SK-N-DZ (cell line): ENCODE measurements at regions not wholly inside any gene's neighbourhood (a gene's known extent, or its start where the extent isn't known, plus 50 kb on each side); places are given as distances from the start of the nearest gene placed in this dataset.
"Not testable (repeated sequence)": the region's sequence is repeated elsewhere in the genome, so short reads cannot be mapped to it uniquely, and the experiment has no call there.

Source experiments
- DNase-seq: peaks from one replicate; pipeline ENCODE4 v3.0.0-alpha.2; 2015; ENCODE audit warnings: low spot score

- peak; percentile 70 for DNase-seq
Observed at GRCh38 chr3:110314512-110315114, 757.0 kb upstream of the NECTIN3 start.

DNA sequence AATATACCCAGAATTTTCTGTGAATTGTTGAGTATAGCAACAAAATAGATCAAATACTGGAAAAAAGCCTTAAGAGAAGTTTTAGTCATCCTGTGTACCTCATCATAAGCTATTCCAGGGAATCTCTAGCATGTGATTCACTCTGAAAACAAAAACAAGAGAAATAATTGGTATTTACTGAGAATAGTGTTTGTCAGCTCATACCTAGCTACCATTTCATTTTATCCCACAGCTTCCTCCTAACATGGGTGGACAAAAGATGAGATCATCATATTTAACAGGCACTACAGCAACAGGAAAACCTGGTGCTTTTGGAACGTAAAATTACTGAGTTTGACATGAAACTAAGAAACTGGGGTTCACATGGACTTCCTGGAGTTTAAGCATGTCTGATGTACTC is 753.5 kb upstream of the NECTIN3 start:
- DNase-seq, result no peak

- no peak for DNase-seq
Observed at GRCh38 chr3:110323349-110323748, 748.3 kb upstream of the NECTIN3 start.

DNA sequence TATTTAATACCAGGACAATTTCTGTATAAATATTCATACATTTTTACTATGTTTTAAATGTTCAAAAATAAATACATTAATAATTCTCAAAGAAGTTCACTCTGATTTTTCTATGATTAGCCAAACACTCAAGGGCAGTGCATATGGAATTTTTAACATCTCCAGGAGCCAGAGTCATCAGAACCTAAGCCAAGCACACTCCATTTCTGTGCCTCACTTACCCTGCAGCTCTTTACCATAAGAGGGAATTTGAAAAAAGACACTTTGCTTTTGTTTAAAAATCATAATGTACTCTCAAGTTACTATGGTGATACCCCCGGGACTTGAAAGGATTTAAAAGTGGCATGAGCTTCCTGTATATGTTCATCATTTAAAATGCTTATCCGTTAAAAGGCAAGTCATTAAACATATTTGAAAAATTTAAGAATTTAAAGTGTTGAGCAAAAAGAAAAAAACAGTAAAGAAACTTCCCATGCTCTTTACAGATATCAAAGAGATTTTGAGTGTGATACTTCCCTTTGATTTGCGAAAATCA is 747.4 kb upstream of the NECTIN3 start:
- DNase-seq, result no peak

GRCh38 chr3:110327870-110328269 is 743.7 kb upstream of the NECTIN3 start:
- no peak for DNase-seq

GRCh38 chr3:110331562-110331961 is 740.1 kb upstream of the NECTIN3 start:
- not testable (repeated sequence) for DNase-seq

- DNase-seq, result no peak
Observed at GRCh38 chr3:110332629-110333028, 739.0 kb upstream of the NECTIN3 start.

DNA sequence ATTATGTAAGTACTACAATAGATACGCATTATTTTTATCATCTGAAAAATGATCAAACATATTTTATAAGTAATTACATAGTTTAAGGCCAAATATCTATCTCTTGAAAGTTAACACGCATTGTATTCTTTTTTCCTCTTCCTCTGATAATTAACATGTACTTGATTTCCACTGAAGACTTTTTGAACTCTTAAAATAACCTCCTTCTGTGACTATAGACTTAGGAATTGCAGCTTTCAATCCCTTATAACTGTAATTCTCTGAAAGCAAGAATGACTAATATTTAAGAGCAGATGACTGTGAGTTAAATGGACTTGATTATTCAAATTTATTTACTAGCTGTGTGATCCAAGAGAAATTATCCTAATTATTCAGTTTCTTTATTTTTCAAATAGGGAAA is 730.6 kb upstream of the NECTIN3 start:
- no peak for DNase-seq

- DNase-seq, result peak; percentile 2
Observed at GRCh38 chr3:110343376-110343775, 728.2 kb upstream of the NECTIN3 start.

DNA sequence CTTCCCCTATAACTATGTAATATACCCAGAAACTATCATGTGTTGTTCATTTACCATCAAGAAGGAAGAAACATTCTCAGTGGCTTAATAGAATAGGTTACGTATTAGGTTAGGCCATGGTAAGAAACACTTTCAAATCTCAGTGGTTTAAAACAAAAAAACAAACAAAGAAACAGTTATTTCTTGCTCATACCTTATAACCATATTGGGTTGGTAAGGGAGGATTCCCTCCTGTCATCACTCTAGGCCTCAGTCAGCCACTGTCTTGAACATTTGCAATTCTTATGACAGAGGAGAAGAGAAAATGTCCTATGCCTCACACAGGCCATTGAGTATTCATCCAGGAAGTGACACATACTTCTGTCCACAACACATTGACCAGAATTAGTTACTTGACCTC is 727.7 kb upstream of the NECTIN3 start:
- no peak for DNase-seq

DNA sequence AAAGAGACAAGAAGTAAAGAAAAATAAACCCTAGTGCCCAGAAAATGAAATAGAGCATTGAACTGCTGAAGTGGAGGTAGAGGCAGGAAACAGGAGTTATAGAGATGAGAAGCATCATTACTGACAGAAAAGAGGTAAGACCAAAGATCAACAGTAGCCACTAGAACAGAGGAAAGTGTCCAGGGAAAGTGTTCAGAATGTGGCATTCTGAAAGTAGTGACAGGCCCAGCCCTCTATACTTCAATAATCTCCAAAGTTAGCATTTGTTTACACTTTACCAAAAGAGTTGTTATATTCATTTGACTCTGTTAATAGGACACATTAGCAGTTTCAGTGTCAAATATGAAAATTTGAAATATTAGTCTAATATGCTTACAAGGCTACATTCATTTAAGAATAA is 727.1 kb upstream of the NECTIN3 start:
- DNase-seq, result no peak

- no peak for DNase-seq
Observed at GRCh38 chr3:110344897-110345767, 726.5 kb upstream of the NECTIN3 start.

DNA sequence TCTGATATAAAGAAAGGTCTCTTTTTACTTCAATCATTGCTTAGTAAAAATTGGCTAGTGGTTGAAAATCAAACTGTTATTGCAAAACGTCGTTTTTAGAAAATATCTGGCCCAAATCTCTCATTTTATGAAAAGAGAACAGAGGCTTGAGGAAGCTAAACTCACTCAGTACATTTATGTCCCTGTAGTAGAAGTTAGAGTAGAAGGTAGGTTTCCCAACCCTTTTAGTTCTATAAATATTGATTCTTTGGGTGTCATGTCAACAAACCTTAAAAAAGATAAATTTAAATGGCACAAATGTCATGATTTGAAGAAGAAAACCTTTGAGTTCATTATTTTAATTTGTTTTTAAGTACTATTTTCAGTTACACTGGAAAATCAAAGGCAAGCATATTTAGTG is 722.3 kb upstream of the NECTIN3 start:
- DNase-seq, result no peak

DNA sequence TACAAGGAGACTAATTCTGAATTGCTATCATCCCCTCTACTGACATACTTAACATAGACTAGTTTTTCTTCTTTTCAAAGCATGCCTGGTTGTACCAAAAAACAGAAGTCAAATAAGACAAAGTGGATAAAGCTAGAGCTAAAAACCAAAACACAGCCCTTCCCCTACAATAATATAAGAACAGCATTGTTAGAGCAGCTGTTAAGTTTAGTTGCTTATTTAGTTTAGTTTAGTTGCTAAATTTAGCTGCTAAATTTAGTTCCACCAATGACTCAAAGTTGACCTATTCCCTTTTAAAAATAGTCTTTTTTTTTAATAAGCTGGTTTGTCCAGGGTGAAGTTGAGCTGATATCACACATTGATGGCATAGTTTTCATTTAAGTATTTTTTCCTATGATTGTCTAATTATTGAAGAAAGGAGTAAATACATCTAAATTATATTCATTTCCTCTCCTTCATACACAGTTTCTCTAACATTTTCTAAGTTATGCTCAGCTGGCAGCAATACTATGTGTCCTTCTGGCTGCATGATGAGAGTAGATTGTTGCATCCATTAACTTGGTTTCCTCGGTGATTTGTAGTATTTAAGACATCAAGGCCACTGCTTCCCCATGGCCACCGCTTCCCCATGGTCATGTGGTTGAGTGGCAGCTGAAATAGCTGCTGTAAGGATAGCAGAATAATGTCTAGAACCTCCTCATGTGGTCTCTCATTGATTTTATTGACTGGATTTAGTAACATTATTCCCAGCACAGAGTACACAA is 718.6 kb upstream of the NECTIN3 start:
- no peak for DNase-seq

GRCh38 chr3:110362751-110363150 is 708.9 kb upstream of the NECTIN3 start:
- no peak for DNase-seq

- not testable (repeated sequence) for DNase-seq
Observed at GRCh38 chr3:110367289-110367688, 704.3 kb upstream of the NECTIN3 start.

GRCh38 chr3:110375751-110376518 is 695.7 kb upstream of the NECTIN3 start:
- no peak for DNase-seq

- DNase-seq, result no peak
Observed at GRCh38 chr3:110378481-110378880, 693.1 kb upstream of the NECTIN3 start.

- no peak for DNase-seq
Observed at GRCh38 chr3:110381992-110382391, 689.6 kb upstream of the NECTIN3 start.

DNA sequence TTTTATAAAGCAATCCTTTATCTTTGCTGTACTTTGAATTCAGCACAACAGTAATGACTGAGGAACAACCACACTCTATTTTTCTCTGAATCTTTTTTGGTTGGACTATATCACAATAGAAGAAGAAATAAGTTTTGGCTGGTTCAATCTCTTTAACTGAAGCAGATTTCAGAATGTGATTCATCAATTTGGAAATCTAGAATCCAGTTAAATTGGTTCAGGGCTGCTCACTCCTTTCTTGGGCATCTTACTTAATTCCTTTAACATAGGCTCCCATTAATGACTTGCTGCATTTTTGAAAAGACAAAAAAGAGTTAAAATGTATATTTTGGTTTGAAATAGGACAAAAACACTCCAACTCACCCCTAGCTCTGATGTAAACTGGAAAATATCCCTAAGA is 688.3 kb upstream of the NECTIN3 start:
- no peak for DNase-seq

DNA sequence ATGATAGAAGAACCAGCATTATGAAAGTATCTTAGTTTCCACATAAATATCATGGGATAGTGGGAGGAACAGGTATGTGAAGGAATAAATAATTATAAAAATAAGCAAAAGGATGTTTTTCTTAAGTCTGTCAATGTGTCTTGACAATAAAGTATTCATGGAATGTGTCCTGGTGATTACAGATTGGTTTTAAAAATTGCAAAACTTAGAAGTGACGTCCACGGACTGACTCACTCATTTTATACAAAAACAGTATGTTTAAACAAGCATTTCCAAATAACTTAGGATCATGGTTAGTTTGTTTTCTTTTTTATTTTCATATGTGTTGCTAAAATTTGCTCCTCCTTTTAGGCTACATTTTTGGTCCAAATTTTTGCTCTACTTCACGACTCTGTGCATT is 687.0 kb upstream of the NECTIN3 start:
- DNase-seq, result no peak
